ENCODE measurements at regions not wholly inside any gene's neighbourhood (a gene's known extent, or its start where the extent isn't known, plus 50 kb on each side); places are given as distances from the start of the nearest gene placed in this dataset.

DNA sequence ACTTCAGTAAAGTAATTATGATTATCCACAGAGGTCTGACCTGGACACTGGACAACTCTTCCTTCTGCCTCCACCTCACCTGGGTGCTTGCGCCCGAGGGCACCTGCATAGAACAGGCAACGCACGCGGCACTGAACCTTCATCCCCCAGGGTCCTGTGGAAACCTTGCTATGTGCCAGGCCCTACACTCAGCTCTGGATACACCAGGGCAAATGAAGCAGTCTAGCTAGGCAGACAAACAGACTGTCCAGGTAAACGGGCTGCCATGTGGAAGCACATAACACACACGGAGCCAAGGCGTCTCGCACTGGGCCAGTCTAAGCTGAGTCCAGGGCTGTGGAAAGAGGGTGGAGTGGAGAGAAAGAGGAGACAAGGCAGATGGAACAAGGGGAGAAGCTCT is 109.3 kb upstream of the AFDN start:
- no peak overlapping the region for H2AFZ ChIP-seq (ENCODE audit: low read depth, low read length)
- no peaks in the 10 kb centered on the region for H3K36me3 ChIP-seq (ENCODE audit: control insufficient read depth in 2 of 2, extremely low read depth in 1 of 2, insufficient read depth in 2 of 2, low read length in 2 of 2)
- H3K9me1 ChIP-seq (replicated peaks; ENCODE audit: control insufficient read depth, extremely low read depth, insufficient read depth, low read length), result no peaks in the 10 kb centered on the region
- no peaks in the 10 kb centered on the region for H4K20me1 ChIP-seq (replicated peaks; ENCODE audit: control insufficient read depth, extremely low read depth, insufficient read depth, low read length)
- ChIA-PET CTCF (no interaction called here), POLR2A (no interaction called here)
- no peak overlapping the region for H3K27ac ChIP-seq (ENCODE audit: insufficient read depth, low read depth, low read length)
- no TSS peak for BruUV-seq (replicated peaks)
- no peak overlapping the region for H3K9ac ChIP-seq (replicated peaks; ENCODE audit: extremely low read depth, insufficient read depth, low read length)
- H3K27me3 ChIP-seq (ENCODE audit: control insufficient read depth in 2 of 2, insufficient read depth in 2 of 2, low read length in 2 of 2), result no peaks in the 10 kb centered on the region
- no peaks in the 10 kb centered on the region for H3K9me3 ChIP-seq (replicated peaks; ENCODE audit: control insufficient read depth, insufficient read depth, low read length)
- no peaks in the 10 kb centered on the region for H3K4me1 ChIP-seq (ENCODE audit: control insufficient read depth, extremely low read depth, insufficient read depth, low read length)
- no peak for DNase-seq (ENCODE audit: low read depth, low spot score)
- intact Hi-C loops (cut with micrococcal nuclease), result no loop called here
- no peak overlapping the region for H3K4me3 ChIP-seq (replicated peaks in 1 of 3; ENCODE audit: insufficient read depth in 1 of 3, low read depth in 1 of 3, low read length in 3 of 3)
- dilution Hi-C loops (cut with MboI; ENCODE audit: extremely low pct_ligation_motif_present, low sequenced_read_pairs), result no loop called here
- no peaks in the 10 kb centered on the region for H3K79me2 ChIP-seq (ENCODE audit: control insufficient read depth, insufficient read depth, low read length)
- no peak for TF ChIP-seq JUN (IDR thresholded peaks at IDR 0.05; ENCODE audit: borderline replicate concordance, insufficient read depth, insufficient read length, low read depth)
- TF ChIP-seq FOS (IDR thresholded peaks at IDR 0.05; ENCODE audit: borderline replicate concordance, insufficient read depth, low read length), result no peak
- TF ChIP-seq GATA2 (IDR thresholded peaks at IDR 0.05; ENCODE audit: insufficient read depth, insufficient read length, low read depth, low read length), result no peak
- TF ChIP-seq, protein P1, sequence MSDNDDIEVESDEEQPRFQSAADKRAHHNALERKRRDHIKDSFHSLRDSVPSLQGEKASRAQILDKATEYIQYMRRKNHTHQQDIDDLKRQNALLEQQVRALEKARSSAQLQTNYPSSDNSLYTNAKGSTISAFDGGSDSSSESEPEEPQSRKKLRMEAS (IDR thresholded peaks at IDR 0.05; ENCODE audit: insufficient read depth, insufficient read length), result no peak
- no peak for TF ChIP-seq MYC (IDR thresholded peaks at IDR 0.05; ENCODE audit: low read depth, low read length)
- TF ChIP-seq, protein P2, sequence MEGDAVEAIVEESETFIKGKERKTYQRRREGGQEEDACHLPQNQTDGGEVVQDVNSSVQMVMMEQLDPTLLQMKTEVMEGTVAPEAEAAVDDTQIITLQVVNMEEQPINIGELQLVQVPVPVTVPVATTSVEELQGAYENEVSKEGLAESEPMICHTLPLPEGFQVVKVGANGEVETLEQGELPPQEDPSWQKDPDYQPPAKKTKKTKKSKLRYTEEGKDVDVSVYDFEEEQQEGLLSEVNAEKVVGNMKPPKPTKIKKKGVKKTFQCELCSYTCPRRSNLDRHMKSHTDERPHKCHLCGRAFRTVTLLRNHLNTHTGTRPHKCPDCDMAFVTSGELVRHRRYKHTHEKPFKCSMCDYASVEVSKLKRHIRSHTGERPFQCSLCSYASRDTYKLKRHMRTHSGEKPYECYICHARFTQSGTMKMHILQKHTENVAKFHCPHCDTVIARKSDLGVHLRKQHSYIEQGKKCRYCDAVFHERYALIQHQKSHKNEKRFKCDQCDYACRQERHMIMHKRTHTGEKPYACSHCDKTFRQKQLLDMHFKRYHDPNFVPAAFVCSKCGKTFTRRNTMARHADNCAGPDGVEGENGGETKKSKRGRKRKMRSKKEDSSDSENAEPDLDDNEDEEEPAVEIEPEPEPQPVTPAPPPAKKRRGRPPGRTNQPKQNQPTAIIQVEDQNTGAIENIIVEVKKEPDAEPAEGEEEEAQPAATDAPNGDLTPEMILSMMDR (IDR thresholded peaks at IDR 0.05; ENCODE audit: extremely low read depth in 1 of 2, insufficient read depth in 1 of 2, low read depth in 1 of 2, low read length in 2 of 2), result no peak
- no peak for TF ChIP-seq EZH2 (IDR thresholded peaks at IDR 0.05; ENCODE audit: borderline replicate concordance, low read depth, low read length, severe bottlenecking)
- no peak for TF ChIP-seq POLR2AphosphoS5 (IDR thresholded peaks at IDR 0.05; ENCODE audit: insufficient read depth, low read depth, low read length)
- TF ChIP-seq POLR2A (IDR thresholded peaks at IDR 0.05; ENCODE audit: low read depth, low read length), result no peak
- no peak for FAIRE-seq
- H3K4me2 ChIP-seq (ENCODE audit: insufficient read depth, low read length), result no peak overlapping the region

Data from endothelial cell of umbilical vein (primary cell).